ENCODE measurements at regions not wholly inside any gene's neighbourhood (a gene's known extent, or its start where the extent isn't known, plus 50 kb on each side); places are given as distances from the start of the nearest gene placed in this dataset.
"Not testable (repeated sequence)": the region's sequence is repeated elsewhere in the genome, so short reads cannot be mapped to it uniquely, and the experiment has no call there.

- H3K4me1 ChIP-seq (ENCODE audit: control insufficient read depth, insufficient read depth, low read length) = no peaks in the 10 kb centered on the region
- H3K36me3 ChIP-seq (ENCODE audit: control insufficient read depth, insufficient read depth, low read length) = no peaks in the 10 kb centered on the region
- H3K4me3 ChIP-seq (ENCODE audit: low read length) = no peak overlapping the region
- no peaks in the 10 kb centered on the region for H3K27me3 ChIP-seq (ENCODE audit: control insufficient read depth, insufficient read depth, low read length)
- no peak overlapping the region for H3K9ac ChIP-seq (ENCODE audit: low read length)
- no peaks in the 10 kb centered on the region for H3K9me3 ChIP-seq (ENCODE audit: control insufficient read depth, low read length)
Measured at GRCh38 chr13:50474088-50474662, 369.3 kb downstream of the DLEU7 start.

DNA sequence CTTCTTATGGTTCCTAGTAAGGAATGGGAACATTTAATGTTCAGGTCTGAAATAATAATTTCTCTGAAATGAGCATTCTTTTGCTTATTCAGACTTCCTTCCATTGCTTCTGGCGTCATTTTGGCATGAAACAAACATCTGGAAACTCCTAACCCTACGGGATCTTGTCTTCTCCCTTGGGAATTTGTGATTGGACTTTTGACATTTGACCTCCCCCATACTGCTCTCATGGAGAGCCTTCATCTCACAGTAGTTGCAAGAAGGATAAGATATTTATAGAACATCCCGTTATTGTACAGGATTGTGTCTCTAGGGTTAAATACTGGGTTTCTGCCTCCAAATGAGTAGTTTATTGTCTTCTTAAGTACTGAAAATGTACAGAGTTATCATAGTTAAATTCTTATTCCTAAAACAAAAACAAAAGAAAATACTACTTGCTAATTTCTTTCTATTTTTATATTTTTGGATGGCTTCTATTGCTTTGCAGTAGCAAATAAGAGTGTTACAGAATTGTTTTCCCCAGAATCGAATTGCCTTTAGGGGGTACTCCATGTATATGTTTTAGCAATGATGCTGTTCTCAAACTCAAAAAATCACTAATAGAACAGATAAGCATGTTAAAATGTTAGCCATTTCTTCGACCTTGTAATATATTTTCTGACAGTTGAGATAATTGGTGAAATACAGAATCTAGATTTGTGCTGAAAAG, 366.8 kb downstream of the DLEU7 start:
- H3K4me3 ChIP-seq (ENCODE audit: low read length) = no peak overlapping the region
- no peaks in the 10 kb centered on the region for H3K9me3 ChIP-seq (ENCODE audit: control insufficient read depth, low read length)
- H3K36me3 ChIP-seq (ENCODE audit: control insufficient read depth, insufficient read depth, low read length) = no peaks in the 10 kb centered on the region
- no peak overlapping the region for H3K9ac ChIP-seq (ENCODE audit: low read length)
- no peaks in the 10 kb centered on the region for H3K27me3 ChIP-seq (ENCODE audit: control insufficient read depth, insufficient read depth, low read length)
- no peaks in the 10 kb centered on the region for H3K4me1 ChIP-seq (ENCODE audit: control insufficient read depth, insufficient read depth, low read length)

DNA sequence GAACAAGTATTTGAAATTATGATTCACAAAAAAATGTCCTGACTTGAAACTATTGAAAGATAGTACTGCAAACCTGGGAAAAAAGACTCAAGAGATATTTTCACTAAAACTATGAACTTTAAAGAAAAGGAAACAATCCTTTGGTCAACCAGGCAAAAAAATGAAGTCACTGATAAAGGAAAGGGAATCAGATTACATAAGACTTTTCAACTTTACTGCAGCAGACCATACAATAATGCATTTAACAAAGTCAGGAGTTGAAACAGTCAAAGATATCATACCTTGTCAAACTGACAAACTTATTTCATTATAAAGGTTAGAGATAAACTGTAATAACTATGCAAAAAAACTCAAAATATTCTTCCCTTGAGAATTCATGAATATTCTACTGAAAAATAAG, 361.6 kb downstream of the DLEU7 start:
- H3K27me3 ChIP-seq (ENCODE audit: control insufficient read depth, insufficient read depth, low read length) = no peaks in the 10 kb centered on the region
- H3K9ac ChIP-seq (ENCODE audit: low read length) = no peak overlapping the region
- H3K9me3 ChIP-seq (ENCODE audit: control insufficient read depth, low read length) = no peaks in the 10 kb centered on the region
- no peaks in the 10 kb centered on the region for H3K4me1 ChIP-seq (ENCODE audit: control insufficient read depth, insufficient read depth, low read length)
- H3K36me3 ChIP-seq (ENCODE audit: control insufficient read depth, insufficient read depth, low read length) = no peaks in the 10 kb centered on the region
- no peak overlapping the region for H3K4me3 ChIP-seq (ENCODE audit: low read length)

DNA sequence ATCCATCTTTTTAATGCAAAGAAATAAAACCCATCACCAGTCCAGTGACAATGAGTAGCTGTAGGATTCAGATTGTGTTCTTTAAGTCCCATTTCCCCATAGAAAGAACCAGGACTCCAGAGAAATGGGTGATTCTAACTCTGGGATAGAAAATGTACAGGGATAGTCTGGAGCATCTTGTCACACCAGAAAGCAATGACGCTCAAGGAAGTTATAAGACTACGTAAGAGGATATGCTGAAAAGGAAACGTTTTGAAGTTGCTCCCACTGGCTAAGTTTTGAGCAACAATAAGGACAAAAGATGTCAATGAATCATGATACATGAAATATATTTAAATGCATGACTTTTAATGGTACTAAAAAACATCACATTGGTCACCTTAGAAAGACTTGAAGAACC, 360.1 kb downstream of the DLEU7 start:
- no peak overlapping the region for H3K9ac ChIP-seq (ENCODE audit: low read length)
- H3K9me3 ChIP-seq (ENCODE audit: control insufficient read depth, low read length) = no peaks in the 10 kb centered on the region
- no peaks in the 10 kb centered on the region for H3K4me1 ChIP-seq (ENCODE audit: control insufficient read depth, insufficient read depth, low read length)
- H3K27me3 ChIP-seq (ENCODE audit: control insufficient read depth, insufficient read depth, low read length) = no peaks in the 10 kb centered on the region
- no peak overlapping the region for H3K4me3 ChIP-seq (ENCODE audit: low read length)
- H3K36me3 ChIP-seq (ENCODE audit: control insufficient read depth, insufficient read depth, low read length) = no peaks in the 10 kb centered on the region

GRCh38 chr13:50484472-50485113, 358.9 kb downstream of the DLEU7 start:
- H3K9ac ChIP-seq (ENCODE audit: low read length) = no peak overlapping the region
- H3K4me1 ChIP-seq (ENCODE audit: control insufficient read depth, insufficient read depth, low read length) = no peaks in the 10 kb centered on the region
- H3K27me3 ChIP-seq (ENCODE audit: control insufficient read depth, insufficient read depth, low read length) = no peaks in the 10 kb centered on the region
- no peaks in the 10 kb centered on the region for H3K9me3 ChIP-seq (ENCODE audit: control insufficient read depth, low read length)
- no peak overlapping the region for H3K4me3 ChIP-seq (ENCODE audit: low read length)
- H3K36me3 ChIP-seq (ENCODE audit: control insufficient read depth, insufficient read depth, low read length) = no peaks in the 10 kb centered on the region

- Histone ChIP-seq H3K9ac (ENCODE audit: low read length) (no peak overlapping the region), H3K9me3 (ENCODE audit: control insufficient read depth, low read length) (no peaks in the 10 kb centered on the region), H3K36me3 (ENCODE audit: control insufficient read depth, insufficient read depth, low read length) (no peaks in the 10 kb centered on the region), H3K27me3 (ENCODE audit: control insufficient read depth, insufficient read depth, low read length) (no peaks in the 10 kb centered on the region), H3K4me1 (ENCODE audit: control insufficient read depth, insufficient read depth, low read length) (no peaks in the 10 kb centered on the region), H3K4me3 (ENCODE audit: low read length) (no peak overlapping the region)
Measured at GRCh38 chr13:50485979-50486935, 357.2 kb downstream of the DLEU7 start.

DNA sequence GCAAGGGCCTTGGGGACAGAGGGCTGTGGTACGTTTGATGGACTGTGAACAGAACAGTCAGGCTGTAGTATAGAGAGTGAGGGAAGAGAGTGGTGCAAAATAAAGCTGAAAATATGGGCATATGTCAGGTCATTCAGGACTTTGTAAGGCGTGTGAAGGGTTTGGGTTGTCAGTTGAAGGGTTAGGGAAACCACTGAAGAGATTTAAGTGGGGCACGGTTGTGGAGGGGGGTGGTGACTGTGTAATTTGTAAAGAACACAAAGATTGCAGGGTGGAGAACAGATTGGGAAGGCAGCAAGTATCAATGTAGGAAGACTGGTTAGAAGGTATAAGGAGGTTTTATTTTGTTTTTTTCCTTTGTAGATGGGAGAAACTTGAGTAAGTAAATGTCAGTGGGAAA, 349.8 kb downstream of the DLEU7 start:
- Histone ChIP-seq H3K9ac (ENCODE audit: low read length) (no peak overlapping the region), H3K36me3 (ENCODE audit: control insufficient read depth, insufficient read depth, low read length) (no peaks in the 10 kb centered on the region), H3K27me3 (ENCODE audit: control insufficient read depth, insufficient read depth, low read length) (no peaks in the 10 kb centered on the region), H3K4me3 (ENCODE audit: low read length) (no peak overlapping the region), H3K9me3 (ENCODE audit: control insufficient read depth, low read length) (no peaks in the 10 kb centered on the region), H3K4me1 (ENCODE audit: control insufficient read depth, insufficient read depth, low read length) (no peaks in the 10 kb centered on the region)

DNA sequence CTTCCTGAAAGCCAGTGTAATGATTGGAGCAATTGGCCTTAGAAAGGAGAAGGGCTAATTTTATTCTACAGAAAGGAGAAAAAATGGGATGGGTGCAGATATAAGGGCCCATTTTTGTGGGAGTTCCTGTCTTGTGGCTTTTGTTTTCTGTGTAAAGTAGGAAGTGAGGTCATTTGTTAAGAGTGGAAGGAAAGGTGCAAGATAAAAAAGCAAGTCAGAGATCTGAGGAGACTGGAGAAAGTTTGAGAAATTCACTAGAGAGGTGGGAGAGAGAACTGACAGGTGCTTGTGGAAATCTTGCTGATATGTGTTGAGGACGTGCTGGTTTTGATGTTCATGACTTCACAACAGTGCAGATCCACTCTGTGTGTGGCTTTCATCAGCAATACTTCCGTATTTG, 349.4 kb downstream of the DLEU7 start:
- Histone ChIP-seq H3K4me1 (ENCODE audit: control insufficient read depth, insufficient read depth, low read length) (no peaks in the 10 kb centered on the region), H3K9me3 (ENCODE audit: control insufficient read depth, low read length) (no peaks in the 10 kb centered on the region), H3K4me3 (ENCODE audit: low read length) (no peak overlapping the region), H3K9ac (ENCODE audit: low read length) (no peak overlapping the region), H3K27me3 (ENCODE audit: control insufficient read depth, insufficient read depth, low read length) (no peaks in the 10 kb centered on the region), H3K36me3 (ENCODE audit: control insufficient read depth, insufficient read depth, low read length) (no peaks in the 10 kb centered on the region)

GRCh38 chr13:50503212-50503611, 340.3 kb downstream of the DLEU7 start:
- H3K9me3 ChIP-seq (ENCODE audit: control insufficient read depth, low read length); H3K36me3 ChIP-seq (ENCODE audit: control insufficient read depth, insufficient read depth, low read length); H3K4me3 ChIP-seq (ENCODE audit: low read length); H3K27me3 ChIP-seq (ENCODE audit: control insufficient read depth, insufficient read depth, low read length); H3K4me1 ChIP-seq (ENCODE audit: control insufficient read depth, insufficient read depth, low read length); H3K9ac ChIP-seq (ENCODE audit: low read length): not testable (repeated sequence)

- no peaks in the 10 kb centered on the region for H3K36me3 ChIP-seq (ENCODE audit: control insufficient read depth, insufficient read depth, low read length)
- no peaks in the 10 kb centered on the region for H3K9me3 ChIP-seq (ENCODE audit: control insufficient read depth, low read length)
- H3K4me3 ChIP-seq (ENCODE audit: low read length) = no peak overlapping the region
- H3K4me1 ChIP-seq (ENCODE audit: control insufficient read depth, insufficient read depth, low read length) = peaks cover 18% of the 10 kb centered on the region
- no peak overlapping the region for H3K9ac ChIP-seq (ENCODE audit: low read length)
- H3K27me3 ChIP-seq (ENCODE audit: control insufficient read depth, insufficient read depth, low read length) = no peaks in the 10 kb centered on the region
Measured at GRCh38 chr13:50509167-50509566, 334.3 kb downstream of the DLEU7 start.

GRCh38 chr13:50509771-50510441, 333.6 kb downstream of the DLEU7 start:
- no peaks in the 10 kb centered on the region for H3K36me3 ChIP-seq (ENCODE audit: control insufficient read depth, insufficient read depth, low read length)
- H3K9ac ChIP-seq (ENCODE audit: low read length) = no peak overlapping the region
- peaks cover 18% of the 10 kb centered on the region for H3K4me1 ChIP-seq (ENCODE audit: control insufficient read depth, insufficient read depth, low read length)
- H3K9me3 ChIP-seq (ENCODE audit: control insufficient read depth, low read length) = no peaks in the 10 kb centered on the region
- no peaks in the 10 kb centered on the region for H3K27me3 ChIP-seq (ENCODE audit: control insufficient read depth, insufficient read depth, low read length)
- no peak overlapping the region for H3K4me3 ChIP-seq (ENCODE audit: low read length)
